Amniotic epithelial cell (primary cell): ENCODE measurements at regions not wholly inside any gene's neighbourhood (a gene's known extent, or its start where the extent isn't known, plus 50 kb on each side); places are given as distances from the start of the nearest gene placed in this dataset.
"Not testable (repeated sequence)": the region's sequence is repeated elsewhere in the genome, so short reads cannot be mapped to it uniquely, and the experiment has no call there.

ENCODE experiments used
- DNase-seq: peaks from one replicate; pipeline ENCODE4 v3.0.0-alpha.2; 2010; ENCODE audit warnings: low read depth

DNA sequence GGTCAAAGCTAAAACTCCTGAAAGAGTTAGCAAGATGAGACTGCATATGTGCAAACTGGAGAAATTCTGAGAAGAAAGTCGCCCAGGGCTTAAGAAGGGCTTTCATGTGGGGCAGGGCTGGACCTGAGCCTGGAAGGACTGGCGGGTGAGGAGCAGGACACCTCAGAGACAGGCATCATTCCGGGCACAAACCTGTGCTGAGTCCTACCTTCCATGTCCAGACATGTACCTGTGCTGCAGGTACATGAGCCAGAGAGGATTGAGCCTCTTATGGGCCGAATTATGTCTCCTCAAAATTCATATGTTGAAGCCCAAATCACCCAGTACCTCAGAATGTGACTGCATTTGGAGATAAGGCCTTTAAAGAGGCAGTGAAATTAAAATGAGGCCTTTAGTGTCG lies 171.0 kb downstream of the QRSL1 start:
- no peak for DNase-seq

DNA sequence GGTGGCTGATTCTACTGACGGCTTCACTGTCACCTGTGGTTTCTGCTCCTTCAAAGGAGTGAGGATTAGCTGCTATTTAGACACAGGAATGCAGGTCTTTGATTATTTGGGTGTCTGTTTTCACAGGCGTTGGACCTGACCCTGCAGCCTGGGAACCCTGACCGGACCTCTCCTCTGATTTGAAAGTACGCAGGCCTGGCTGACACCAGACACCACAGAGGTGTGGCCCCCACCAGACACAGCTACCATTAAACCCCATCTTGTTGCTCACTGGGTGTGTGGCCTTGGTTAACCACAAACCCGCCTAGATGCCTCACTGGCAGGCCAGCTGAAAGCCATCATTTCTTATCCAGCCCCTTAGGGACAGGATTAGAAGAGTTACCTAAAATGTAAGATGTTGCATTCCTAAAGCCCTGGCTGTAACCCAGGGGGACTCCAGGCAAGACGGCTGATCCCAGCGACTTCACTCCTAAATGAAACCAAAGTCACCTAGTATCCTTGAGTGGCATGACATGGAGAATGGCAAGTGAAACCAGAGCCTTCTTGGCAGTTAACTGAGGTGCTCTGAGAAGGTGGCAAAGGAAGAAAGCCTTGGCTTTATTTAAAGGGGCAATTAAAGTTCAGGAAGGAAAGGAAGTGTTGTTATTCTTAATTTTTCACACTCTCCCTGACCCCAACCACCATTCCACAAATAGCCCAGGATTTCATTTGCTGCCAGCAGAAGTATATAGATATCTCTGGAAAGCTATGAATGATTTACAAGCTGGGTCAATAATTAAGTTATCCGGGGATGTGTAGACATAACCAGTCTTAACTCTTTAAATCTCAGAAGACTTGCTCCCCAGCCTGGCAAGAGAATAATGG lies 169.9 kb downstream of the QRSL1 start:
- peak; percentile 77 for DNase-seq

DNA sequence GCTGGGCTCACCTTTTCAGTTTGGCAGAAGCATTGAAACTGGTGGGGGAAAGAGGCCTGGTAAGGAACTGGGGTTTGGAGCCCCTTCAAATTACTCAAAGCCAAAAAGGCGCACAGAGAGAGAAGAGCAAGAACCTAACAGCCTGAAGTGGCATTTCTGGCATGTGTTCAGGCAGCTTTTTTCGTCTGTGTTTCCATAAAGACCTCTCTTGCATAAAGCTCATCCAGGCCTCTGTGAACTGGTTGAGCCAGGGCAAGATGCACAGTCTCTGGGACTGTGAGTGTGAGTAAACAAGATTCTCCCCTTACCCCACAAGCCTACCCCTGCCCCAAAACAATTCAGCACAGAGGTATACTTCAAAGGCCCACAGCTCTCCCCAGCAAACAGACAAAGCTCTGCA lies 167.8 kb downstream of the QRSL1 start:
- DNase-seq = no peak

DNA sequence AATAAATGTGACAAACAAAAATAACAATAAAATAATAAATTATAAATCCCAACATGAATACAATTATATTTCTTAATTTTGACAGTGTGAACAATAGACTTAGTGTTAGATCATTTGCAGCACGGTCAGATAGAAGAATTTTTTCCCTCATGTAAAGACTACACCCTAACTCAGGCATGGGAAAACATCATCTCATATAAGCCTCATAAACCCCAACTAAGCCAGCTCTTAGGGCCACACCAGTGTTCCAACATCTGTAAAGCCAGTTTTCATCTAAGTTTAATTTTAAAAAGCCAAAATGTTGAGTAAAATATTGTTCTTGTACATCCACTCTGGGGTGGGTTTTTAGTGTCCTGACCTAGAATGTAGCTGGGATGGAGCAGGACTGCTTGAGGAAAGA lies 167.4 kb downstream of the QRSL1 start:
- DNase-seq = no peak

- no peak for DNase-seq
These were observed 164.8 kb downstream of the QRSL1 start for GRCh38 chr6:106794129-106794528.

DNA sequence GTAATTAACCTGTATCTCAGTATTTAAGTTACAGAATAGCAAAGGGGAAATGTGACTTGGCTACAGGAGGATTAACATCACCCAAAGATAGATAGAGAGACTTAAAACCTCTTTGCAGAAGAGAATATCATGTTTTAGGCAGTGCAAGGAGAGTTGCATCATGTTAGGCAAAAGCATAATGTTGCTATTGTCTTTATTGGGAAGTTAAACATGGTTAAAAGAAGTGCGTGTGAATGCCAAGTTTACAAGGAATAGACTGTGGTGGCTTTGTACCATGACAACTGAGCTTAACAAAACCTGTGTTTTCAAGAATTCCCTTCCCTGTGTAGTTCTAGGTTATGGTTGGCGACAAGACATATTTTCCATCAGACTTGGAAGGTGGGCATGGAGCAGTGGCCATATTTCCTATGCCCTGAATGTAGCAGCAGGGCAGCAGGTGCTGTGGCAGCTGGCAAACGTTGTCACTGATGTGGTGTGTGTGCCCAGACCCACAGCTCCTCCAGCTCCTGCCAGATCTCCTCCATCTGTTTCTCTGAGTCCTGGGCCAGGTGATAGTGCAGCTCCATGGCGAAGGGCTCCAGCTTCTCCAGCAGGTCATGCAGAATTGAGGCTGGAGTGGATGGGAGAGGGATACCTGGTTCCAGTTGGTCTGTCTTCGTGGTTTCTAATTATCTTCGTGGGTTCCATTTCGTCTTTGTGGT lies 163.3 kb downstream of the QRSL1 start:
- no peak for DNase-seq

- DNase-seq = no peak
These were observed 161.6 kb downstream of the QRSL1 start for GRCh38 chr6:106790935-106791334.

DNA sequence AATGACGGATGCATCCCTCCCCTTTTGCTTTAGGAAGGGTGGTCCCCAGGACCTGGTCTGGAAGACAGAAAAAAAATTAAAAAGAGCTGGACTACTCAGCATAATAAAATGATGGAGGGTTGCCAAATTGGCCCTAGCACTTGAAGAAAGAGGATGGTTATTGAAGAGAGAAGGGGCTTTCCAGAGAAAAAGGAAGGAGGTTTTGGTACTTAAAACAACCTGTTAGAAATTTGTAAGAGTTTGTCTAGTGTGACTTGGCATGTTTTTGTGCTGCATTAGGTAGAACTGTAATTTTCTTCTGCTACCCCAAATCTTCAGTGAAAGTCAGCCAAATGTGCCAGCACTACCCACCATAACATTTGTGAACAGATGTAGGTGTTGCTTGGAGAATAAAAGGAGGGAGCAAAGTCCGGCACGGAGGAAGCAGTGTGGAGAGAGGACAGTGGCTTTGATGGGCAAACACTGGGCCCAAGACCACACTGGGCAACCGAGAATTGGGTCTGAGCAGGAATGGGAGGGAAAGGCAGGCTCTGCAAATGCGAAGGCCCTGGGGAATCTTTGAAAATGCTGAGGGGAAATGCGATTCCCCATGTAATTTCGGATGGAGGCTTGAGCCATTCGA lies 160.9 kb downstream of the QRSL1 start:
- DNase-seq = no peak

DNA sequence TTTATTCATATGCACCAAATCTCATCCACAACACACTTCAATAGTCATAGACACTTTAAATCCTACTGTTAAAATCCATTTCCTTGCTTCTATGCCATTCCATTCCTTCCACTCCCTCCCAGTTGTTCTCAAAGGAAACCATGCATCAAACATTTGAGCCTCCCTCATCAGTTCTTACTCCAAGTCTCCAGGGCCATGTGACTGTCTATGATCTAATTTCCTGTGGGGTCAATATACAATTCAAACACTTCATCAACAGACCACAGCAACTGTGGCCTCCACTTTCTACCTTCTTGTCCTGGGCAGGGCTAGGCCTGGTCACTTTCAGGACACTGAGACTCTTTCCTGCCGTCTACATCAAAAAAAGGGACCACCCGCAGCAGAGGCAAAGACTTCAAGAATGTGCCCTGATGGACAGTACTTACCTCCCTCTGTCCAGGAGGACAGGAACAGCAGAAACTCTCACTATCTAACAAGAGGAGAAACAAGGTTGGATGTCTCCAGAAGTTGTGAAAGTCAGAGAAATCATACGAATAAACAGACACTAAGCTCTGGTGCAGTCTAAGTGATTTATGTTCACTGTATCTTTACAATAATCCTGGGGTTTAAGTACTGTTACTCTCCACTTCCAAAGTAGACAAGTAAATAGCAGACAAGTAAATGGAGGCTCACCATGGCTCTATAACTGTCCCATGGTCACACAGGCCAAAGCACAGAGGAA lies 160.2 kb downstream of the QRSL1 start:
- peak; percentile 38 for DNase-seq

DNA sequence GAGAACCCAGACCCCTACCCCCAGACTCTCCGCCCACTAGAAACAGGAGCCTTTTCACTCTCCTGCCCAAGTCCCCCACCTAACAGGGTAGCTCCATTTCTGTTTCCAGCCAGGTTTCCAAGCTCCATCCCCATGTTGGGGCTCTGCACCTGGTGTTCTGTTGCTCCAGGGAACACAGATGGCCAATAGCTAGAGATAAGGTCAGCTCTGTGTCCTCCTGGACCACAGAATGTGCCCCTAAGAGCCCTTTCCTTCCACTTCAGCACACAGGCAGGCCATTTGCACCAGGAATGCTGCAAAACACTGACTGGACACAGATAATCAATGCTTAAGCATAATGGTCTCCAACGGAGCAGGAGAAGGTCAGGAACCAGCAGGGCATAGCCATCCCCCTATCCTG lies 159.4 kb downstream of the QRSL1 start:
- no peak for DNase-seq

DNA sequence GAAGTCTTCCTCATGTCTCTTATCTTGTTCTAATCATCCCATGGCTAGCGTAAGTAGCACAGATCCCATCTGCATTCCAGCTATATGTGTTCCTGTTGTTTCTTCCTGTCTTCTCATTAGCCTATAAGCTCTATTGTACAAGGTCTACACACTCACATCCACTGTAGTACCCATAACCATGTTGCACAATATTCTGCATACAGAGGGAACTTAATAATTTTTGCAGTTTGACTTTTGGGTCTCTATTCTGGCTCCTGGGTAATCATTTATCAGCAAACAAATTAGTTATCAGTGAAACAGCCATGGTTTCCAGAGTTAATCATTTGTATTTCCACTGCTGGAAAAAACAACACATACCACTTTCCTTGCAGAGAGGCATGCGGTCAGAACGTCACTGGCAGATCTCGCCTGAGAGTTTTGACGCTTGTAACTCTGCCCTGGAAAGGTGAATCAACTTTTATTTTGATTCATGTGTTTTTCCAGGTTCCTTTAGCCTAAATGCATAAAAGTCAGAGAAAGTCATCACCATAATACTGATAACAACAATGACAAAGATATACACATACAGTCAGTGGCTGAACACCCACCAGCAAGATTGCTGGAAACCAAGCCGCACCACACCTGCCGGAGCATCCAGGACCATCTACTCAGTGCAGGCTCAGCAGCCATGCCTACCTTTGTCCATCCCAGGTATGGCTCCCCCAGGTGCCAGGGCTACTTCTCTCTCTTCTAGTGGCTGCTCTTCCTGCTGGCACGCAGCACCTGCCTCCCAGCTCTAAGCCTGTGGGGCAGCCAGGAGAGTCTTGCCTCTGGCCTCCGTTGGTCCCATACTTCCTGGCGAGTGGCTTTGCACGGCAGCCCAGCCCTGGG lies 158.2 kb downstream of the QRSL1 start:
- DNase-seq = no peak

- no peak for DNase-seq
These were observed 155.9 kb downstream of the QRSL1 start for GRCh38 chr6:106785298-106785697.

DNA sequence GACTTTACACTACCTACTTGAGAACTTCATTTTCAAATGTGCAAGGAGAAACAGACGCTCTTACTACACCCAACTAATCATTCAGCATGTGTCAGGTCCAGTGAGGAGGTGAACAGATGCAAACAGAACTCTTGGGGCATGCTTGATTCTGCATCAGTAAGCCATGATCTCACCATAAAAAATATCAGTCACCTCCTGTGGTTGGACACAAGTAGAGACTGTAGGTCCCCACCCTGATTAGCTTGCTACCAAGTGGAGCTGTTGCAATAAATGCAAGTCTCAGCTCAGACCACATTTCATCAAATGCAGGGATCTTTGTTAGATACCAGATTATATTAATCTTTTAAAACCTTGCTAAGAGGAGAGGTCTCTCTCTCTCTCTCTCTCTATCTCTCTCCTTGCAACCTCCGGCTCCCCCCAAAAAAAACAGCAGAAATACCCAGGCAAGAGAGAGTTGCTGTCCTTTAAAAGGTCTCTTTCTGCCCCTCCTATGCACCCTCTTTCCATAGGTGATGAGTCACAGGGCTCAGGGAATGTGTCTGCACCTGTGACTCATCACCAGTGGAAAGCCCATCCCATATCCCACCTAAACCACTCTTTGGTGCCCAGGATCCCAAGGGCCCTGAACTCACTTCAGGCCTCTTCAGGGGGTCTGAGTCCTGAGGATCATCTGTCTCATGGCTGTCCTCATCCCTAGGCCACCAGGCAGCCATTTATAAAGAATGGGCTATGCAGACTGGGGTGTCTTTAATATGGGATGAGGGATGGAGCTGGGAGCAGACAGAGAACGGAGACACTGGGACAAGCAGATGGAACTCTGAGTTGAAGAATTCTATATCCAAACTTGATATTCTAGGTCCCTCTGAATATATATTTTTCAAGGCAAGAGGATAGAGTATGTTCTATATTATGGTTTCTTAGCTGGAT lies 154.5 kb downstream of the QRSL1 start:
- no peak for DNase-seq

- no peak for DNase-seq
These were observed 153.3 kb downstream of the QRSL1 start for GRCh38 chr6:106782536-106783285.

DNA sequence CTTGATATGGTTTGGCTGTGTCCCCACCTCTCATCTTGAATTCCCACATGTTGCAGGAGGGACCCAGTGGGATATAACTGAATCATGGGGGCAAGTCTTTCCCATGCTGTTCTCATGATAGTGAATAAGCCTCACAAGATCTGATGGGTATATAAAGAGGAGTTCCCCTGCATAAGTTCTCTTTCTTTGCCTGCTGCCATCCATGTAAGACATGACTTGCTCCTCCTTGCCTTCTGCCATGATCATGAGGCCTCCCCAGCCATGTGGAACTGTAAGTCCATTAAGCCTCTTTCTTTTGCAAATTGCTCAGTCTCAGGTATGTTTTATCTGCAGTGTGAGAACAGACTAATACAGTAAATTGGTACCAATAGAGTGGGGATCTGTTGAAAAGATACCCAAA lies 150.2 kb downstream of the QRSL1 start:
- not testable (repeated sequence) for DNase-seq

DNA sequence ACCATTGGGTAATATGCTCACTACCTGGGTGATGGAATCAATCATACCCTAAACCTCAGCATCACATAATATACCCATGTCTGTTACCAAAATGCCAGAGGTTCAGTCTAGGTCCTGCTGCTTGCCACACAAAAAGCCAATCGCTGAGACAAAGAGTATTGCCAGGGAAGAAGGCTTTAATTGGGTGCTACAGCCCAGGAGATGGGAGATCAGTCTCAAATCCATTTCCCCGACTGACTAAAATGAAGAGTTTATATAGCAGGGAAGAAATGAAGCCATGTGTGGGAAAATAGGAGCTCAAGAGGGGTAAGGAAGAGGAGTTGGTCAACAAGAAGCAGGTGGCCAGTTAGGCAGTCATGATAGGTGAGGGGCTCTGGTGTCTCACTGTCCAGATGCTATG lies 149.6 kb downstream of the QRSL1 start:
- no peak for DNase-seq

GRCh38 chr6:106773996-106774629 lies 144.7 kb downstream of the QRSL1 start:
- DNase-seq = no peak

DNA sequence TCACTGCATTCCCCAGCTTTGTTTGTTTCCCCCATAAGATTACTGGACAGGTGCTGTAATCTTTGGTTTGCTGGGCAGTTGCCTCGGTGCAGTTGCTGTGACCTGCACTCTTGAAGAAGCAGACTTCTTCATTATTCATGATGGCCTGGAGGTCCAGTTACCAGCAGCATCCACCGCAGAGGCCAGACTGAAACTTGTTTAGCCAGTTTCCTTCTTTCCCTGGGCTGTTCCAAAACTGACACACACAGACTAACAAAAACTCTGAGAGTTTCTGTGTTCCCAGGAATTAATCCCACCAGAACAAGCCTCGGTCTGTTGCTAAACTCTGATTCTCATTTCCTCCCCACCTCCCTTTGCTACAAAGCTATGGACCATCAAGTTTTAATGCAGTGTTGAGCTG lies 144.1 kb downstream of the QRSL1 start:
- no peak for DNase-seq
